HG02852 (cell line): ENCODE measurements at regions not wholly inside any gene's neighbourhood (a gene's known extent, or its start where the extent isn't known, plus 50 kb on each side); places are given as distances from the start of the nearest gene placed in this dataset.
A peak's percentile ranks its signal among the peaks of the same experiment; 100 is the strongest.

ENCODE experiments used
- ATAC-seq: cut with Tn5 transposase; IDR thresholded peaks from one replicate; pipeline ENCODE4 v1.9.1; 2021; ENCODE audit warnings: mild to moderate bottlenecking, moderate library complexity; ENCODE audit not compliant: unreplicated experiment

GRCh38 chr9:7360513-7360912 lies 439.1 kb downstream of the DMAC1 start:
- no peak for ATAC-seq

GRCh38 chr9:7358876-7359275 lies 440.7 kb downstream of the DMAC1 start:
- no peak for ATAC-seq

- ATAC-seq, result no peak
Observed at GRCh38 chr9:7354704-7355103, 444.9 kb downstream of the DMAC1 start.

- ATAC-seq, result no peak
Observed at GRCh38 chr9:7348692-7349091, 450.9 kb downstream of the DMAC1 start.

GRCh38 chr9:7347556-7347955 lies 452.0 kb downstream of the DMAC1 start:
- no peak for ATAC-seq

- no peak for ATAC-seq
Observed at GRCh38 chr9:7346144-7346543, 453.4 kb downstream of the DMAC1 start.

- peak; percentile 8 for ATAC-seq
Observed at GRCh38 chr9:7342736-7343135, 456.8 kb downstream of the DMAC1 start.

- peak; percentile 77 for ATAC-seq
Observed at GRCh38 chr9:7342229-7342628, 457.3 kb downstream of the DMAC1 start.

GRCh38 chr9:7341571-7341970 lies 458.0 kb downstream of the DMAC1 start:
- no peak for ATAC-seq

GRCh38 chr9:7340451-7340850 lies 459.1 kb downstream of the DMAC1 start:
- ATAC-seq, result no peak

GRCh38 chr9:7338586-7339281 lies 460.8 kb downstream of the DMAC1 start:
- no peak for ATAC-seq

- no peak for ATAC-seq
Observed at GRCh38 chr9:7336356-7337065, 463.1 kb downstream of the DMAC1 start.

- no peak for ATAC-seq
Observed at GRCh38 chr9:7333719-7334118, 465.9 kb downstream of the DMAC1 start.

GRCh38 chr9:7332780-7333179 lies 466.8 kb downstream of the DMAC1 start:
- no peak for ATAC-seq

- no peak for ATAC-seq
Observed at GRCh38 chr9:7328453-7328852, 471.1 kb downstream of the DMAC1 start.

- no peak for ATAC-seq
Observed at GRCh38 chr9:7325995-7326394, 473.6 kb downstream of the DMAC1 start.

- no peak for ATAC-seq
Observed at GRCh38 chr9:7324152-7324598, 475.4 kb downstream of the DMAC1 start.

- ATAC-seq, result no peak
Observed at GRCh38 chr9:7320841-7321240, 478.7 kb downstream of the DMAC1 start.

GRCh38 chr9:7320139-7320538 lies 479.4 kb downstream of the DMAC1 start:
- no peak for ATAC-seq

- ATAC-seq, result no peak
Observed at GRCh38 chr9:7318920-7319319, 480.7 kb downstream of the DMAC1 start.

- no peak for ATAC-seq
Observed at GRCh38 chr9:7316967-7317366, 482.6 kb downstream of the DMAC1 start.

- no peak for ATAC-seq
Observed at GRCh38 chr9:7316166-7316795, 483.3 kb downstream of the DMAC1 start.
